Transverse colon (tissue), 4 donors: ENCODE measurements at regions not wholly inside any gene's neighbourhood (a gene's known extent, or its start where the extent isn't known, plus 50 kb on each side); places are given as distances from the start of the nearest gene placed in this dataset.

Experiments used
- DNase-seq: peaks from one replicate; pipeline ENCODE4 v3.0.0-alpha.2; 2019
- H3K27ac ChIP-seq, 4 donors: fragments of 200-600 bp; sonication (generic); 2 replicates each; pipeline ENCODE4 v1.5.1; 2016 to 2018; ENCODE audit warnings: inconsistent platforms in 4 of 4
- H3K27me3 ChIP-seq: fragments of 200-600 bp; sonication (generic); 2 replicates; pipeline ENCODE4 v1.5.1; 2017; ENCODE audit warnings: inconsistent platforms
- H3K36me3 ChIP-seq, 4 donors: fragments of 200-600 bp; sonication (generic); 2 replicates each; pipeline ENCODE4 v1.5.1; 2017 to 2019; ENCODE audit warnings: inconsistent platforms in 4 of 4
- H3K4me1 ChIP-seq, 4 donors: fragments of 200-600 bp; sonication (generic); 2 replicates each; pipeline ENCODE4 v1.5.1; 2017 to 2020; ENCODE audit warnings: inconsistent platforms in 4 of 4
- H3K4me3 ChIP-seq, 4 donors: fragments of 200-600 bp; sonication (generic); 1 replicate in 1 of 4; 2 replicates in 3 of 4; pipeline versions ENCODE4 v1.5.1 to v1.6.1; 2017 to 2019; ENCODE audit warnings: inconsistent platforms in 4 of 4
- H3K9me3 ChIP-seq, 2 donors: fragments of 200-600 bp; sonication (generic); 2 replicates each; pipeline ENCODE4 v1.5.1; 2017 to 2019; ENCODE audit warnings: inconsistent platforms in 2 of 2
- EP300 ChIP-seq: sonication (generic); formaldehyde crosslinking; IDR thresholded peaks from one replicate; pipeline ENCODE4 v1.6.1; 2017; ENCODE audit warnings: antibody characterized with exemption, low read depth
- POLR2A ChIP-seq: fragments of 450-650 bp; IDR thresholded peaks from one replicate; pipeline ENCODE4 v1.6.1; 2016; ENCODE audit warnings: antibody characterized with exemption, mild to moderate bottlenecking, moderate library complexity
- POLR2AphosphoS5 ChIP-seq, 3 donors: sonication (generic); formaldehyde crosslinking; IDR thresholded peaks; one replicate each; pipeline ENCODE4 v1.6.1; 2016; ENCODE audit warnings: antibody characterized with exemption in 3 of 3
- WGBS, 2 donors: methylation state at CpG; one replicate each; pipeline ENCODE4 v1.1.5; 2018; ENCODE audit warnings: low coverage in 1 of 2; 5-methylcytosine and 5-hydroxymethylcytosine counted together
- in situ Hi-C, 4 donors: fragments of 200-750 bp; cut with MboI; loops; one replicate each; pipeline versions ENCODE4 v1.15.0 to v1.15.1; 2017; ENCODE audit warnings: low sequenced_read_pairs in 3 of 4, low pct_ligation_motif_present in 1 of 4, low pct_unique_long_range_greater_than_20kb in 1 of 4
- intact Hi-C: fragments of 100-400 bp; cut with DNase I; formaldehyde crosslinking; loops from one replicate; pipeline ENCODE4 v1.15.1; 2023; ENCODE audit warnings: low total_unique reads
- TF ChIP-seq, protein P1 (sequence below), 5 experiments: fragments of 200-600 bp in 3 of 5; fragments of 450-650 bp in 2 of 5; sonication (generic) in 3 of 5; IDR thresholded peaks; 1 replicate in 2 of 5; 2 replicates in 3 of 5; pipeline ENCODE4 v1.5.1; 2016 to 2017; ENCODE audit warnings: antibody characterized with exemption in 5 of 5, inconsistent platforms in 3 of 5, mild to moderate bottlenecking in 2 of 5, moderate library complexity in 1 of 5

DNA sequence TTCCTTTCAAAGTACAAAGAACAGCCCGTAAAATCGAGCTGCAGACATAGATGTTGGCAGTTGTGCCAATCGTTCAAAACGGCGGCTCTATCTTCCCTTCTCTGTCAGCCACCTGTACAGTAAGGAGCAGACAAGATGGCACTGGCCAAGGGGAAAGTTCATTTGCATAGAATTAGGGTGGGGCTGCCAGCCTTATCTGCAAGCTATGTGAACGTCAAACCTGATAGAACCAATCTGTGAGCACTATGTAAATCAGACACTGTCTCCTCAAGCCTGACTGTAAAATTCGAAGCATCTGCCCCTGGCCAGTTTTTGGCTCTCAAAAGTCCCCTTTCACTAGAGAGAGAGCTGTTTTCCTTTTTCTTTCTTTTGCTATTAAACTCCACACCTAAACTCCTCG is 374.5 kb downstream of the EPM2A start:
- H3K27me3 ChIP-seq, result no peaks in the 10 kb centered on the region
- TF ChIP-seq POLR2AphosphoS5 (IDR thresholded peaks at IDR 0.05) (no peak), EP300 (no peak), POLR2A (no peak)
- TF ChIP-seq, protein P1, sequence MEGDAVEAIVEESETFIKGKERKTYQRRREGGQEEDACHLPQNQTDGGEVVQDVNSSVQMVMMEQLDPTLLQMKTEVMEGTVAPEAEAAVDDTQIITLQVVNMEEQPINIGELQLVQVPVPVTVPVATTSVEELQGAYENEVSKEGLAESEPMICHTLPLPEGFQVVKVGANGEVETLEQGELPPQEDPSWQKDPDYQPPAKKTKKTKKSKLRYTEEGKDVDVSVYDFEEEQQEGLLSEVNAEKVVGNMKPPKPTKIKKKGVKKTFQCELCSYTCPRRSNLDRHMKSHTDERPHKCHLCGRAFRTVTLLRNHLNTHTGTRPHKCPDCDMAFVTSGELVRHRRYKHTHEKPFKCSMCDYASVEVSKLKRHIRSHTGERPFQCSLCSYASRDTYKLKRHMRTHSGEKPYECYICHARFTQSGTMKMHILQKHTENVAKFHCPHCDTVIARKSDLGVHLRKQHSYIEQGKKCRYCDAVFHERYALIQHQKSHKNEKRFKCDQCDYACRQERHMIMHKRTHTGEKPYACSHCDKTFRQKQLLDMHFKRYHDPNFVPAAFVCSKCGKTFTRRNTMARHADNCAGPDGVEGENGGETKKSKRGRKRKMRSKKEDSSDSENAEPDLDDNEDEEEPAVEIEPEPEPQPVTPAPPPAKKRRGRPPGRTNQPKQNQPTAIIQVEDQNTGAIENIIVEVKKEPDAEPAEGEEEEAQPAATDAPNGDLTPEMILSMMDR (IDR thresholded peaks at IDR 0.05), result no peak
- DNase-seq, result no peak
- WGBS, 2 donors, result 72 to 84% methylated on average over 7 to 8 of the region's 8 CpGs
- H3K36me3 ChIP-seq, result no peaks in the 10 kb centered on the region
- no peaks in the 10 kb centered on the region for H3K4me1 ChIP-seq
- H3K27ac ChIP-seq, result no peak overlapping the region
- intact Hi-C loops, result no loop called here
- peaks cover 4 to 7% of the 10 kb centered on the region in 2 donors for H3K9me3 ChIP-seq
- no peak overlapping the region for H3K4me3 ChIP-seq
- in situ Hi-C loops, result no loop called here

DNA sequence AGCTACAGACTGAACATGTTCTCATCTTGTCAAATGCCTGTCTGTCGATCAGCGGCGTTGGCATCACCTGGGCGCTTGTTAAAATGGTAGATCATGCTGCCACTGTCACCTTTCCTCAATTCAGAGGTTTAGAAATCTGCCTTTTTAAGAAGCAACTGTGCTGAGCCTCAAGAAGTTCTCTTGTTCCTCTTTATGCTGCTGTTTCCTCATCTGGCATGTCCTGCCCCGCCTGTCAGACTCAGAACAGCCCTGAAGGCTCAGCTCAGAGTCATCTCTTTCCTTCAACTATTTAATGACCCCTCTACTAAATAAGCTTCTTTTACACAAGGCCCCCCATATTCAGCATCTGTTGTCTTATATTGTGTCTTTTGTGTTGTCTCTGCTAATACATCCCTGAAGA is 368.2 kb downstream of the EPM2A start:
- Histone ChIP-seq H3K9me3 (peaks cover 4 to 7% of the 10 kb centered on the region in 2 donors), H3K36me3 (no peaks in the 10 kb centered on the region), H3K27ac (no peak overlapping the region), H3K4me3 (no peak overlapping the region), H3K4me1 (no peaks in the 10 kb centered on the region), H3K27me3 (no peaks in the 10 kb centered on the region)
- no peak for DNase-seq
- intact Hi-C loops, result no loop called here
- in situ Hi-C loops, result no loop called here
- 89 to 90% methylated on average over 1 to 5 of the region's 5 CpGs for WGBS, 2 donors
- TF ChIP-seq EP300 (no peak), POLR2A (no peak), POLR2AphosphoS5 (IDR thresholded peaks at IDR 0.05) (no peak)
- TF ChIP-seq, protein P1 (IDR thresholded peaks at IDR 0.05), result no peak

DNA sequence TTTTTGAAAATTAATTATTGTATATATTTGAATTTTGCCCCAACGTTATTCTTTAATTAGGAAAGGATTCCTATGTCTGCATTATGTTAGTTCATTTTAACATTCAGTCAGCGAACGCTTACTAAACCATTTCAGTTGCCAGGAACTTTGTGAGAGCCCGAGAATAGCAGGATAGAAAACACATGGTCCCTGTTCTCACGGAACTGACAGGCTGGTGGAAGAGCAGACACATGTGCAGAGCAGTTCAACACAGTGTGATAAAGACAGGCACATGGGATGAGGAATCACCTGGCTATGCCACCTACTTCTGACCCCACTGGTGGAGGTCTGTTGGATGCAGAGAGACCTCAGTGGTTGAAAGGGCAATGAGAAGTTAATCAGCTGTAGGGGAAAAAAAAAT is 367.2 kb downstream of the EPM2A start:
- no peaks in the 10 kb centered on the region for H3K27me3 ChIP-seq
- no peaks in the 10 kb centered on the region for H3K4me1 ChIP-seq
- intact Hi-C loops, result no loop called here
- H3K9me3 ChIP-seq, result peaks cover 3 to 7% of the 10 kb centered on the region in 2 donors
- in situ Hi-C loops, result no loop called here
- no peak overlapping the region for H3K4me3 ChIP-seq
- TF ChIP-seq POLR2A (no peak), POLR2AphosphoS5 (IDR thresholded peaks at IDR 0.05) (no peak)
- TF ChIP-seq, protein P1 (IDR thresholded peaks at IDR 0.05), result no peak
- WGBS, 2 donors, result 55 to 65% methylated on average over 4 to 5 of the region's 5 CpGs
- H3K36me3 ChIP-seq, result no peaks in the 10 kb centered on the region
- H3K27ac ChIP-seq, result no peak overlapping the region
- DNase-seq, result no peak

DNA sequence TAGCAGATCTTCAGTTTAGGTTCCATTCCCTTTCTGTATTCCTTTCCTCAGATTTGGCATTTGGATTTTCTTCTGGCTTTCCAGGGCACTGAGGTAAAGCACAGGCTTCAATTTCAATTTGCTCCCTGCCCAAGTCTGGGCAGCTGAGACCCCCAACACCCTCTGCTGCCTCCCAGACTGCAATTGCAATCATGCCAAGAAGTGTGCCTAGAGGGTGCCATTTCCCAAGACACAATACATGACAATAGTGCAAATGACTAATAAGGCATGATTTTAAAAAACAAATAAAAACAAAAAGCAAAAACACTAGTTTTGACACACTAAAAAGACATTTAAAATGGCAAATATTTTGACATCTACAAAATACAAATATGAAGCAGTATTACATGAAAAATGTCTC is 364.8 kb downstream of the EPM2A start:
- no peak for DNase-seq
- no peaks in the 10 kb centered on the region for H3K27me3 ChIP-seq
- no peaks in the 10 kb centered on the region for H3K9me3 ChIP-seq
- H3K27ac ChIP-seq, result no peak overlapping the region
- H3K36me3 ChIP-seq, result no peaks in the 10 kb centered on the region
- no peak for TF ChIP-seq POLR2A
- TF ChIP-seq, protein P1 (IDR thresholded peaks at IDR 0.05), result no peak
- TF ChIP-seq POLR2AphosphoS5 (IDR thresholded peaks at IDR 0.05), result no peak
- H3K4me3 ChIP-seq, result no peak overlapping the region
- in situ Hi-C loops (no loop called here), intact Hi-C loops (no loop called here)
- H3K4me1 ChIP-seq, result no peaks in the 10 kb centered on the region
